DOHH2 (cell line): ENCODE measurements at regions not wholly inside any gene's neighbourhood (a gene's known extent, or its start where the extent isn't known, plus 50 kb on each side); places are given as distances from the start of the nearest gene placed in this dataset.

Source experiments
- EZH2phosphoT487 ChIP-seq: fragments of 200-600 bp; sonication (generic); IDR thresholded peaks from 2 replicates; pipeline ENCODE4 v1.6.1; 2017; ENCODE audit warnings: borderline replicate concordance, mild to moderate bottlenecking, antibody characterized with exemption, low read length, moderate library complexity, mixed read lengths
- TF ChIP-seq, protein P1 (sequence below): fragments of 200-600 bp; sonication (generic); IDR thresholded peaks from one replicate; pipeline ENCODE4 v1.5.1; 2014; ENCODE audit warnings: antibody characterized with exemption, mild to moderate bottlenecking, low read depth, low read length; ENCODE audit not compliant: poor library complexity, severe bottlenecking

DNA sequence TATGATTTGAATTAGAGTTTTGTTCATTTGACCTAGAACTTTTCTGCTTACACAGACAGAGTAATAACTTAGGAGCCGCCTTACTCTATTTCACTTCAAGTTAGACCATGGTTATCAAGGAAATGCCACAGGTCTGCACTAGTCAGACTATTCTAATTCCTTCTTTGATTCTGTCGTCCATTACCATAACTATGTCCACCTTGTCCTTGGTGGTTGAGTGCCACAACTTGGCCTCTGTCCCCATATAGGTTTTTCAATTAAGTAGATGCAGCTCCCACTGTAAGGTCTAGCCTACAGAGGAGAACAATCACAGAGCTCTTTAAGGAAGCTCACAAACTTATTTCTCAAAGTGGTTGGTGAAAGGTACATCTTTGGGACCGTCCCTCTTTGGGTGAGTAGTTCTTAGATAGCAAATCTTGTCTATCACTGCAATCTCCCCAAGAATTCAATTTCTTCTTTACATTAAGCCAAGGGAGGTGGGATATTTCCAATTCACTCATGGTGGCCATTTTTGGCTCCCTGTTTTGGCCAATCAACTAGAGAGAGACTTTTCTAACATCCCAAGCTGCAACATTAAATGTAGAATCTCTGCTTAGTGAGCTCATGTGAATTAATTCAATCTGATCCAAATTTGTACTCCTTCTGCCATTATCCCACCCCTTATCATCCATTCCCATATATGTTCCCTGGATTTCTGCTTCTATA, 434.6 kb downstream of the ADAMTS20 start:
- TF ChIP-seq, protein P1, sequence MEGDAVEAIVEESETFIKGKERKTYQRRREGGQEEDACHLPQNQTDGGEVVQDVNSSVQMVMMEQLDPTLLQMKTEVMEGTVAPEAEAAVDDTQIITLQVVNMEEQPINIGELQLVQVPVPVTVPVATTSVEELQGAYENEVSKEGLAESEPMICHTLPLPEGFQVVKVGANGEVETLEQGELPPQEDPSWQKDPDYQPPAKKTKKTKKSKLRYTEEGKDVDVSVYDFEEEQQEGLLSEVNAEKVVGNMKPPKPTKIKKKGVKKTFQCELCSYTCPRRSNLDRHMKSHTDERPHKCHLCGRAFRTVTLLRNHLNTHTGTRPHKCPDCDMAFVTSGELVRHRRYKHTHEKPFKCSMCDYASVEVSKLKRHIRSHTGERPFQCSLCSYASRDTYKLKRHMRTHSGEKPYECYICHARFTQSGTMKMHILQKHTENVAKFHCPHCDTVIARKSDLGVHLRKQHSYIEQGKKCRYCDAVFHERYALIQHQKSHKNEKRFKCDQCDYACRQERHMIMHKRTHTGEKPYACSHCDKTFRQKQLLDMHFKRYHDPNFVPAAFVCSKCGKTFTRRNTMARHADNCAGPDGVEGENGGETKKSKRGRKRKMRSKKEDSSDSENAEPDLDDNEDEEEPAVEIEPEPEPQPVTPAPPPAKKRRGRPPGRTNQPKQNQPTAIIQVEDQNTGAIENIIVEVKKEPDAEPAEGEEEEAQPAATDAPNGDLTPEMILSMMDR: no peak
- no peak for TF ChIP-seq EZH2phosphoT487
